ENCODE measurements at regions not wholly inside any gene's neighbourhood (a gene's known extent, or its start where the extent isn't known, plus 50 kb on each side); places are given as distances from the start of the nearest gene placed in this dataset.

DNA sequence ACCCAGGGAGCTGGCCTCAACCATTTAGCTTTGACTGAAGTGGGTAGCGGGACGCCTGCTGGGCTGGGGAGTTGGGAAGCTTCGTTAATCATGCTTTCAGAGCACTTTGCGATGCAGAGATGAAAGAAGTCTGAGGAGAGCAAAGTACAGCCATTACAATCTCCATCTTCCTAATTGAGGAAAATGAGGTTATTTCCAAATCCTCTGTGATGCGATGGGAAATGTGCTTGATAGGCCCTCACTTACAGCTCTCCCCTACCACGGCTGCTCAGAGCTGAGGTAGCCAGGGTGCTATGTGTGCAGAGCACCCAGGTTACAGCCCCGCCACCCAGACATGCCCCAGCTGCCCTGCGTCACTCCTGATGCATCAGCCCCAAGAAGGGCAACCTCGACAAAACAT is 326.5 kb upstream of the KLHL29 start:
- ChIA-PET CTCF (no interaction called here), POLR2A (no interaction called here)
- no peaks in the 10 kb centered on the region for H3K4me1 ChIP-seq (ENCODE audit: control insufficient read depth, insufficient read depth, low read length)
- no peak overlapping the region for H3K4me3 ChIP-seq (ENCODE audit: low read depth in 2 of 2, low read length in 2 of 2)
- H3K27me3 ChIP-seq (ENCODE audit: control insufficient read depth, insufficient read depth, low read length) = no peaks in the 10 kb centered on the region; the same call in 1 of the 2 replicates
- no peaks in the 10 kb centered on the region for H3K36me3 ChIP-seq (ENCODE audit: control insufficient read depth, insufficient read depth, low read length)
- TF ChIP-seq, protein P1, sequence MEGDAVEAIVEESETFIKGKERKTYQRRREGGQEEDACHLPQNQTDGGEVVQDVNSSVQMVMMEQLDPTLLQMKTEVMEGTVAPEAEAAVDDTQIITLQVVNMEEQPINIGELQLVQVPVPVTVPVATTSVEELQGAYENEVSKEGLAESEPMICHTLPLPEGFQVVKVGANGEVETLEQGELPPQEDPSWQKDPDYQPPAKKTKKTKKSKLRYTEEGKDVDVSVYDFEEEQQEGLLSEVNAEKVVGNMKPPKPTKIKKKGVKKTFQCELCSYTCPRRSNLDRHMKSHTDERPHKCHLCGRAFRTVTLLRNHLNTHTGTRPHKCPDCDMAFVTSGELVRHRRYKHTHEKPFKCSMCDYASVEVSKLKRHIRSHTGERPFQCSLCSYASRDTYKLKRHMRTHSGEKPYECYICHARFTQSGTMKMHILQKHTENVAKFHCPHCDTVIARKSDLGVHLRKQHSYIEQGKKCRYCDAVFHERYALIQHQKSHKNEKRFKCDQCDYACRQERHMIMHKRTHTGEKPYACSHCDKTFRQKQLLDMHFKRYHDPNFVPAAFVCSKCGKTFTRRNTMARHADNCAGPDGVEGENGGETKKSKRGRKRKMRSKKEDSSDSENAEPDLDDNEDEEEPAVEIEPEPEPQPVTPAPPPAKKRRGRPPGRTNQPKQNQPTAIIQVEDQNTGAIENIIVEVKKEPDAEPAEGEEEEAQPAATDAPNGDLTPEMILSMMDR (IDR thresholded peaks at IDR 0.05) = no peak
- TF ChIP-seq SIN3A (IDR thresholded peaks at IDR 0.05; ENCODE audit: borderline replicate concordance, insufficient read depth, low read depth, low read length) = no peak
- no peak for TF ChIP-seq TCF7L2 (IDR thresholded peaks at IDR 0.05; ENCODE audit: low read depth, low read length)
- TF ChIP-seq, protein P2, sequence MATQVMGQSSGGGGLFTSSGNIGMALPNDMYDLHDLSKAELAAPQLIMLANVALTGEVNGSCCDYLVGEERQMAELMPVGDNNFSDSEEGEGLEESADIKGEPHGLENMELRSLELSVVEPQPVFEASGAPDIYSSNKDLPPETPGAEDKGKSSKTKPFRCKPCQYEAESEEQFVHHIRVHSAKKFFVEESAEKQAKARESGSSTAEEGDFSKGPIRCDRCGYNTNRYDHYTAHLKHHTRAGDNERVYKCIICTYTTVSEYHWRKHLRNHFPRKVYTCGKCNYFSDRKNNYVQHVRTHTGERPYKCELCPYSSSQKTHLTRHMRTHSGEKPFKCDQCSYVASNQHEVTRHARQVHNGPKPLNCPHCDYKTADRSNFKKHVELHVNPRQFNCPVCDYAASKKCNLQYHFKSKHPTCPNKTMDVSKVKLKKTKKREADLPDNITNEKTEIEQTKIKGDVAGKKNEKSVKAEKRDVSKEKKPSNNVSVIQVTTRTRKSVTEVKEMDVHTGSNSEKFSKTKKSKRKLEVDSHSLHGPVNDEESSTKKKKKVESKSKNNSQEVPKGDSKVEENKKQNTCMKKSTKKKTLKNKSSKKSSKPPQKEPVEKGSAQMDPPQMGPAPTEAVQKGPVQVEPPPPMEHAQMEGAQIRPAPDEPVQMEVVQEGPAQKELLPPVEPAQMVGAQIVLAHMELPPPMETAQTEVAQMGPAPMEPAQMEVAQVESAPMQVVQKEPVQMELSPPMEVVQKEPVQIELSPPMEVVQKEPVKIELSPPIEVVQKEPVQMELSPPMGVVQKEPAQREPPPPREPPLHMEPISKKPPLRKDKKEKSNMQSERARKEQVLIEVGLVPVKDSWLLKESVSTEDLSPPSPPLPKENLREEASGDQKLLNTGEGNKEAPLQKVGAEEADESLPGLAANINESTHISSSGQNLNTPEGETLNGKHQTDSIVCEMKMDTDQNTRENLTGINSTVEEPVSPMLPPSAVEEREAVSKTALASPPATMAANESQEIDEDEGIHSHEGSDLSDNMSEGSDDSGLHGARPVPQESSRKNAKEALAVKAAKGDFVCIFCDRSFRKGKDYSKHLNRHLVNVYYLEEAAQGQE (IDR thresholded peaks at IDR 0.05; ENCODE audit: insufficient read depth in 1 of 2, low read depth in 2 of 2, low read length in 1 of 2) = no peak
- no peak for TF ChIP-seq POLR2AphosphoS5 (IDR thresholded peaks at IDR 0.05; ENCODE audit: low read depth, low read length)
- H3K9me3 ChIP-seq (ENCODE audit: control insufficient read depth, insufficient read depth, low read depth, low read length) = no peaks in the 10 kb centered on the region
- in situ Hi-C loops (cut with HindIII; ENCODE audit: low pct_unique_long_range_greater_than_20kb, low sequenced_read_pairs) (no loop called here), intact Hi-C loops (cut with micrococcal nuclease; ENCODE audit: unreplicated experiment) (no loop called here)
- no peak for DNase-seq (ENCODE audit: low read depth, low spot score)
- no TSS peak for BruUV-seq (replicated peaks)
- no peak for ATAC-seq
- no peak overlapping the region for H3K27ac ChIP-seq (ENCODE audit: low read length)

DNA sequence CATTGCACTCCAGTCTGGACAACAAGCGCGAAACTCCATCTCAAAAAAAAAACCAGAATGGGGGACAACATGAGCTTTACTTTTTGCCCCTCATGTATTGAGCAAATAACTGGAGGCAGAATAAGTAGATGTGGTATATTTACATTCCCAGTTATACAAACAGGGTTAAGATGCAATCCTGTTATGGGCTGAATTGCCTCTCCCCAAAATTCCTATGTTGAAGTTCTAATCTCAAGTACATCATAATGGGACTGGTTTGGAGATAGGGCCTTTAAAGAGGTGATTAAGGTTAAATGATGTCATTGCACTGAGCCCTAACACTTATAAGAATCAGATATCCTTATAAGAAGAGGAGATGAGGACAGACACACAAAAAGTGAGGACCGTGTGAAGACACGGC is 319.8 kb upstream of the KLHL29 start:
- in situ Hi-C loops (cut with HindIII; ENCODE audit: low pct_unique_long_range_greater_than_20kb, low sequenced_read_pairs) = no loop called here
- Histone ChIP-seq H3K4me1 (ENCODE audit: control insufficient read depth, insufficient read depth, low read length) (no peaks in the 10 kb centered on the region), H3K4me3 (ENCODE audit: low read depth in 2 of 2, low read length in 2 of 2) (no peak overlapping the region), H3K27me3 (ENCODE audit: control insufficient read depth, insufficient read depth, low read length) (no peaks in the 10 kb centered on the region; the same call in 1 of the 2 replicates), H3K36me3 (ENCODE audit: control insufficient read depth, insufficient read depth, low read length) (no peaks in the 10 kb centered on the region), H3K27ac (ENCODE audit: low read length) (no peak overlapping the region), H3K9me3 (ENCODE audit: control insufficient read depth, insufficient read depth, low read depth, low read length) (no peaks in the 10 kb centered on the region)
- ATAC-seq (no peak), DNase-seq (ENCODE audit: low read depth, low spot score) (no peak)
- POLR2A ChIA-PET = no interaction called here
- no TSS peak for BruUV-seq (replicated peaks)
- CTCF ChIA-PET = no interaction called here
- intact Hi-C loops (cut with micrococcal nuclease; ENCODE audit: unreplicated experiment) = no loop called here
- TF ChIP-seq, protein P1 (IDR thresholded peaks at IDR 0.05) = no peak
- TF ChIP-seq TCF7L2 (IDR thresholded peaks at IDR 0.05; ENCODE audit: low read depth, low read length) (no peak), POLR2AphosphoS5 (IDR thresholded peaks at IDR 0.05; ENCODE audit: low read depth, low read length) (no peak), SIN3A (IDR thresholded peaks at IDR 0.05; ENCODE audit: borderline replicate concordance, insufficient read depth, low read depth, low read length) (no peak)
- TF ChIP-seq, protein P2 (IDR thresholded peaks at IDR 0.05; ENCODE audit: insufficient read depth in 1 of 2, low read depth in 2 of 2, low read length in 1 of 2) = no peak

Data from Panc1 (cell line).